Right lobe of liver (tissue), 4 donors: ENCODE measurements at regions not wholly inside any gene's neighbourhood (a gene's known extent, or its start where the extent isn't known, plus 50 kb on each side); places are given as distances from the start of the nearest gene placed in this dataset.

Source experiments
- CTCF ChIP-seq, 4 donors: fragments of 200-600 bp in 3 of 4; fragments of 450-650 bp in 1 of 4; IDR thresholded peaks; one replicate each; pipeline versions ENCODE4 v1.5.1 to v1.8.0; 2016 to 2022; ENCODE audit warnings: antibody characterized with exemption in 4 of 4, mild to moderate bottlenecking in 2 of 4
- POLR2A ChIP-seq: fragments of 450-650 bp; IDR thresholded peaks from one replicate; pipeline ENCODE4 v1.6.1; 2017; ENCODE audit warnings: antibody characterized with exemption, mild to moderate bottlenecking
- donor health status: DM: no; HTN: no; CAD: no.
- donor health status: DM: no; HTN: no; CAD: no.
- donor health status: DM: no; HTN: yes; CAD: no.

- TF ChIP-seq POLR2A = no peak
- no peak for TF ChIP-seq CTCF (IDR thresholded peaks at IDR 0.05)
These were observed 77.4 kb upstream of the CAMK1G start for GRCh38 chr1:209506101-209506500.
